ENCODE measurements at regions not wholly inside any gene's neighbourhood (a gene's known extent, or its start where the extent isn't known, plus 50 kb on each side); places are given as distances from the start of the nearest gene placed in this dataset.

DNA sequence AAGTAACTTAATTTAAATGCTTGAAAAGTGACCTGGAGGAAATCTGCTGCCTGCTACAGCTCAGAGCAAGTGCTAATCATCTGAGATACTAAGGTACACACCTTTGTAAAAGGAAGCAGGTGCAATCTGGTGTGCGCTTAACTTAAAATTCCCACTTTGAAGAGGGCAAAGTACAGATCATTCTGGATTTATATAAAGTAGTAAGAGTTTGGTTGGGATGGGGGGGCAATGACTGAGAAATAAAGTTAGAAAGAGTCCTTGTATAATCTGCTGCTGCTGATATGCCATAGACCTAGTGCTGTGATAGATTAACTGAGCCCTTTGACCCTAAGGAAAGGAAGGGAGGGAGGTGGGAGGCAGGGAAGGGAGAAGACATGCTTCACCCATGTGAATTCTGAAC is 141.0 kb downstream of the MTNR1A start:
- TF ChIP-seq ZBTB7A (IDR thresholded peaks at IDR 0.05; ENCODE audit: low read depth): no peak
- no peak for TF ChIP-seq EP300 (IDR thresholded peaks at IDR 0.05; ENCODE audit: borderline replicate concordance)
- TF ChIP-seq CEBPB (IDR thresholded peaks at IDR 0.05): no peak
